ENCODE measurements at regions not wholly inside any gene's neighbourhood (a gene's known extent, or its start where the extent isn't known, plus 50 kb on each side); places are given as distances from the start of the nearest gene placed in this dataset.

- DNase-seq = no peak
Observed at GRCh38 chr9:126154869-126155268, 171.8 kb upstream of the MVB12B start.

GRCh38 chr9:126155756-126156664 is 170.6 kb upstream of the MVB12B start:
- DNase-seq = no peak

GRCh38 chr9:126156898-126157297 is 169.7 kb upstream of the MVB12B start:
- DNase-seq = no peak

- DNase-seq = no peak
Observed at GRCh38 chr9:126157423-126157822, 169.2 kb upstream of the MVB12B start.

GRCh38 chr9:126157826-126158587 is 168.6 kb upstream of the MVB12B start:
- no peak for DNase-seq

GRCh38 chr9:126158588-126159429 is 167.8 kb upstream of the MVB12B start:
- no peak for DNase-seq

- DNase-seq = no peak
Observed at GRCh38 chr9:126159430-126160060, 167.1 kb upstream of the MVB12B start.

- DNase-seq = no peak
Observed at GRCh38 chr9:126160067-126160853, 166.4 kb upstream of the MVB12B start.

GRCh38 chr9:126160854-126161329 is 165.7 kb upstream of the MVB12B start:
- no peak for DNase-seq

- no peak for DNase-seq
Observed at GRCh38 chr9:126162611-126163381, 163.8 kb upstream of the MVB12B start.

- no peak for DNase-seq
Observed at GRCh38 chr9:126164796-126165525, 161.7 kb upstream of the MVB12B start.

GRCh38 chr9:126165755-126166154 is 160.9 kb upstream of the MVB12B start:
- no peak for DNase-seq

- DNase-seq = no peak
Observed at GRCh38 chr9:126166291-126166690, 160.3 kb upstream of the MVB12B start.

GRCh38 chr9:126166866-126167265 is 159.8 kb upstream of the MVB12B start:
- DNase-seq = no peak

GRCh38 chr9:126169736-126170135 is 156.9 kb upstream of the MVB12B start:
- DNase-seq = no peak

GRCh38 chr9:126170286-126170823 is 156.3 kb upstream of the MVB12B start:
- no peak for DNase-seq

- no peak for DNase-seq
Observed at GRCh38 chr9:126171641-126172040, 155.0 kb upstream of the MVB12B start.

GRCh38 chr9:126173401-126173800 is 153.2 kb upstream of the MVB12B start:
- no peak for DNase-seq

GRCh38 chr9:126173929-126174328 is 152.7 kb upstream of the MVB12B start:
- no peak for DNase-seq

GRCh38 chr9:126183266-126183665 is 143.4 kb upstream of the MVB12B start:
- DNase-seq = no peak

All from DMS79 treated with DMSO at 0.1 percent for 48 hours (cell line).